ENCODE measurements at regions not wholly inside any gene's neighbourhood (a gene's known extent, or its start where the extent isn't known, plus 50 kb on each side); places are given as distances from the start of the nearest gene placed in this dataset.

DNA sequence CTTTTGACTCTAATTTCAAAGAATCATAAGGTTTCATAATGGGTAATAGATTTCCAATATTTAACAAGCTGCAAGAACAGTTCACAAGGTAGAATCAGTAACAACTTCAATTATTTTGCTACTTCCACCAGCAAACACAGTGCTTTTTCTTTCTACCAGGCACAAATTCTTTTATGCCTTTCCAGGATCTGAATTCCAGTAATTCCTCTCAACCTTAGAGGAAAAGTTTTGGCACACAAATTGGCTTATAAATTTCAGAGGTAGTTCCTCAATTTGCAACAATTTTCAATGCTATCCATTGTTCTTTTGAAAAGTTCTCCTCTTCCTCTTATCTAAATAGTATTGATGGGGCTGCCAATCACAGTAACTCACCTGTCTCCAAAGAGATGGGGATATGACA is 665.4 kb upstream of the PHF14 start:
- TF ChIP-seq CTCF (IDR thresholded peaks at IDR 0.05), result no peak
- TF ChIP-seq POLR2AphosphoS5 (IDR thresholded peaks at IDR 0.05), result no peak

Data from upper lobe of left lung (tissue), 4 donors.